ENCODE measurements at regions not wholly inside any gene's neighbourhood (a gene's known extent, or its start where the extent isn't known, plus 50 kb on each side); places are given as distances from the start of the nearest gene placed in this dataset.

DNA sequence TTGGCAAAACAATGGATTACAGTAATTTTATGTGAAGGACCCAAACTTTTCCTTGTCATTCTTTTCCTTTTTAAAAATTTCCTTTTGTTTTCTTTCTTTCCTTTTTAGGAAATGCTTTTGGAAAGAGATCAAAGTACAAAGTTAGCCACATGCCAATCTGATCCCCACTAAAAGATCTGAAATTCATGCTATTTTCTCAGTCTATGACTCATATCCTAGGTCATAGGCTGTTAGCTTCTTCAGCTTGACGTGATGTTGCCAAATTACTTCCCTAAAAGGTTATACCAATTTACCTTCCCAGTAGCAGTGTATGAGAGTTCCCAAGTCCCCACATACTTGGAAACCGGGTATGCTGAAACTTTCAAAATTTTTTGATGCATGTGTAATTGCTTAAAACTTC is 355.3 kb downstream of the INSIG2 start:
- in situ Hi-C loops (cut with MboI), result no loop called here
- 0% methylated on average over 2 of the region's 2 CpGs for WGBS (ENCODE audit: insufficient coverage, insufficient replicate concordance, low lambda C conversion rate, missing lambda C conversion rate)
- Histone ChIP-seq H2AFZ (ENCODE audit: control insufficient read depth, low read depth, low read length) (no peak overlapping the region), H3K4me2 (ENCODE audit: control insufficient read depth, insufficient read depth) (no peak overlapping the region), H3K79me2 (ENCODE audit: control insufficient read depth, insufficient read depth, low read length) (no peaks in the 10 kb centered on the region), H3K4me3 (no peak overlapping the region), H3K27me3 (replicated peaks in 1 of 2; ENCODE audit: control insufficient read depth in 2 of 2, insufficient read depth in 2 of 2, low read length in 1 of 2) (no peaks in the 10 kb centered on the region), H3K4me1 (ENCODE audit: control insufficient read depth, insufficient read depth, low read length) (no peaks in the 10 kb centered on the region), H4K20me1 (ENCODE audit: control insufficient read depth, insufficient read depth) (no peaks in the 10 kb centered on the region), H3K36me3 (ENCODE audit: control insufficient read depth in 2 of 2, insufficient read depth in 2 of 2, low read length in 1 of 2) (no peaks in the 10 kb centered on the region), H3K9ac (ENCODE audit: control insufficient read depth, insufficient read depth, low read length) (no peak overlapping the region), H3K27ac (ENCODE audit: control insufficient read depth, insufficient read depth) (no peak overlapping the region), H3K9me3 (replicated peaks; ENCODE audit: control insufficient read depth, insufficient read depth, low read length) (no peaks in the 10 kb centered on the region)
- ChIA-PET CTCF (no interaction called here), RAD21 (ENCODE audit: unreplicated experiment) (no interaction called here), POLR2A (no interaction called here), SMC1A (ENCODE audit: uncharacterized antibody, unreplicated experiment) (no interaction called here)
- no peak for DNase-seq (ENCODE audit: low read depth, low spot score)
- no TSS peak for BruUV-seq (replicated peaks)
- no peak for FAIRE-seq
- intact Hi-C loops (cut with micrococcal nuclease; ENCODE audit: unreplicated experiment), result no loop called here
- no peak for ATAC-seq
- no peak for TF ChIP-seq HCFC1 (IDR thresholded peaks at IDR 0.05; ENCODE audit: low read length)
- TF ChIP-seq TARDBP (IDR thresholded peaks at IDR 0.05; ENCODE audit: borderline replicate concordance), result no peak
- TF ChIP-seq NFYA (IDR thresholded peaks at IDR 0.05; ENCODE audit: borderline replicate concordance, low read depth, low read length), result no peak
- TF ChIP-seq SREBF2 (IDR thresholded peaks at IDR 0.05; ENCODE audit: low read length), result no peak
- TF ChIP-seq TCF12 (IDR thresholded peaks at IDR 0.05; ENCODE audit: low read depth, low read length), result no peak
- TF ChIP-seq, protein P1, sequence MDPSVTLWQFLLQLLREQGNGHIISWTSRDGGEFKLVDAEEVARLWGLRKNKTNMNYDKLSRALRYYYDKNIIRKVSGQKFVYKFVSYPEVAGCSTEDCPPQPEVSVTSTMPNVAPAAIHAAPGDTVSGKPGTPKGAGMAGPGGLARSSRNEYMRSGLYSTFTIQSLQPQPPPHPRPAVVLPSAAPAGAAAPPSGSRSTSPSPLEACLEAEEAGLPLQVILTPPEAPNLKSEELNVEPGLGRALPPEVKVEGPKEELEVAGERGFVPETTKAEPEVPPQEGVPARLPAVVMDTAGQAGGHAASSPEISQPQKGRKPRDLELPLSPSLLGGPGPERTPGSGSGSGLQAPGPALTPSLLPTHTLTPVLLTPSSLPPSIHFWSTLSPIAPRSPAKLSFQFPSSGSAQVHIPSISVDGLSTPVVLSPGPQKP (IDR thresholded peaks at IDR 0.05; ENCODE audit: low read depth, low read length), result no peak
- no peak for TF ChIP-seq MTA2 (IDR thresholded peaks at IDR 0.05; ENCODE audit: low read depth)
- no peak for TF ChIP-seq RELA (IDR thresholded peaks at IDR 0.05; ENCODE audit: borderline replicate concordance, partially characterized antibody)
- TF ChIP-seq, protein P2, sequence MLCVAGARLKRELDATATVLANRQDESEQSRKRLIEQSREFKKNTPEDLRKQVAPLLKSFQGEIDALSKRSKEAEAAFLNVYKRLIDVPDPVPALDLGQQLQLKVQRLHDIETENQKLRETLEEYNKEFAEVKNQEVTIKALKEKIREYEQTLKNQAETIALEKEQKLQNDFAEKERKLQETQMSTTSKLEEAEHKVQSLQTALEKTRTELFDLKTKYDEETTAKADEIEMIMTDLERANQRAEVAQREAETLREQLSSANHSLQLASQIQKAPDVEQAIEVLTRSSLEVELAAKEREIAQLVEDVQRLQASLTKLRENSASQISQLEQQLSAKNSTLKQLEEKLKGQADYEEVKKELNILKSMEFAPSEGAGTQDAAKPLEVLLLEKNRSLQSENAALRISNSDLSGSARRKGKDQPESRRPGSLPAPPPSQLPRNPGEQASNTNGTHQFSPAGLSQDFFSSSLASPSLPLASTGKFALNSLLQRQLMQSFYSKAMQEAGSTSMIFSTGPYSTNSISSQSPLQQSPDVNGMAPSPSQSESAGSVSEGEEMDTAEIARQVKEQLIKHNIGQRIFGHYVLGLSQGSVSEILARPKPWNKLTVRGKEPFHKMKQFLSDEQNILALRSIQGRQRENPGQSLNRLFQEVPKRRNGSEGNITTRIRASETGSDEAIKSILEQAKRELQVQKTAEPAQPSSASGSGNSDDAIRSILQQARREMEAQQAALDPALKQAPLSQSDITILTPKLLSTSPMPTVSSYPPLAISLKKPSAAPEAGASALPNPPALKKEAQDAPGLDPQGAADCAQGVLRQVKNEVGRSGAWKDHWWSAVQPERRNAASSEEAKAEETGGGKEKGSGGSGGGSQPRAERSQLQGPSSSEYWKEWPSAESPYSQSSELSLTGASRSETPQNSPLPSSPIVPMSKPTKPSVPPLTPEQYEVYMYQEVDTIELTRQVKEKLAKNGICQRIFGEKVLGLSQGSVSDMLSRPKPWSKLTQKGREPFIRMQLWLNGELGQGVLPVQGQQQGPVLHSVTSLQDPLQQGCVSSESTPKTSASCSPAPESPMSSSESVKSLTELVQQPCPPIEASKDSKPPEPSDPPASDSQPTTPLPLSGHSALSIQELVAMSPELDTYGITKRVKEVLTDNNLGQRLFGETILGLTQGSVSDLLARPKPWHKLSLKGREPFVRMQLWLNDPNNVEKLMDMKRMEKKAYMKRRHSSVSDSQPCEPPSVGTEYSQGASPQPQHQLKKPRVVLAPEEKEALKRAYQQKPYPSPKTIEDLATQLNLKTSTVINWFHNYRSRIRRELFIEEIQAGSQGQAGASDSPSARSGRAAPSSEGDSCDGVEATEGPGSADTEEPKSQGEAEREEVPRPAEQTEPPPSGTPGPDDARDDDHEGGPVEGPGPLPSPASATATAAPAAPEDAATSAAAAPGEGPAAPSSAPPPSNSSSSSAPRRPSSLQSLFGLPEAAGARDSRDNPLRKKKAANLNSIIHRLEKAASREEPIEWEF (IDR thresholded peaks at IDR 0.05; ENCODE audit: insufficient replicate concordance, low read depth, low read length), result no peak
- TF ChIP-seq EED (IDR thresholded peaks at IDR 0.05; ENCODE audit: low read depth), result no peak
- TF ChIP-seq, protein P3, sequence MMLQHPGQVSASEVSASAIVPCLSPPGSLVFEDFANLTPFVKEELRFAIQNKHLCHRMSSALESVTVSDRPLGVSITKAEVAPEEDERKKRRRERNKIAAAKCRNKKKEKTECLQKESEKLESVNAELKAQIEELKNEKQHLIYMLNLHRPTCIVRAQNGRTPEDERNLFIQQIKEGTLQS (IDR thresholded peaks at IDR 0.05; ENCODE audit: borderline replicate concordance, extremely low read depth, low read depth, low read length), result no peak
- TF ChIP-seq ZZZ3 (IDR thresholded peaks at IDR 0.05; ENCODE audit: control insufficient read depth, insufficient read length, low read depth), result no peak
- TF ChIP-seq FOXM1 (IDR thresholded peaks at IDR 0.05; ENCODE audit: low read depth, low read length), result no peak
- TF ChIP-seq, protein P4, sequence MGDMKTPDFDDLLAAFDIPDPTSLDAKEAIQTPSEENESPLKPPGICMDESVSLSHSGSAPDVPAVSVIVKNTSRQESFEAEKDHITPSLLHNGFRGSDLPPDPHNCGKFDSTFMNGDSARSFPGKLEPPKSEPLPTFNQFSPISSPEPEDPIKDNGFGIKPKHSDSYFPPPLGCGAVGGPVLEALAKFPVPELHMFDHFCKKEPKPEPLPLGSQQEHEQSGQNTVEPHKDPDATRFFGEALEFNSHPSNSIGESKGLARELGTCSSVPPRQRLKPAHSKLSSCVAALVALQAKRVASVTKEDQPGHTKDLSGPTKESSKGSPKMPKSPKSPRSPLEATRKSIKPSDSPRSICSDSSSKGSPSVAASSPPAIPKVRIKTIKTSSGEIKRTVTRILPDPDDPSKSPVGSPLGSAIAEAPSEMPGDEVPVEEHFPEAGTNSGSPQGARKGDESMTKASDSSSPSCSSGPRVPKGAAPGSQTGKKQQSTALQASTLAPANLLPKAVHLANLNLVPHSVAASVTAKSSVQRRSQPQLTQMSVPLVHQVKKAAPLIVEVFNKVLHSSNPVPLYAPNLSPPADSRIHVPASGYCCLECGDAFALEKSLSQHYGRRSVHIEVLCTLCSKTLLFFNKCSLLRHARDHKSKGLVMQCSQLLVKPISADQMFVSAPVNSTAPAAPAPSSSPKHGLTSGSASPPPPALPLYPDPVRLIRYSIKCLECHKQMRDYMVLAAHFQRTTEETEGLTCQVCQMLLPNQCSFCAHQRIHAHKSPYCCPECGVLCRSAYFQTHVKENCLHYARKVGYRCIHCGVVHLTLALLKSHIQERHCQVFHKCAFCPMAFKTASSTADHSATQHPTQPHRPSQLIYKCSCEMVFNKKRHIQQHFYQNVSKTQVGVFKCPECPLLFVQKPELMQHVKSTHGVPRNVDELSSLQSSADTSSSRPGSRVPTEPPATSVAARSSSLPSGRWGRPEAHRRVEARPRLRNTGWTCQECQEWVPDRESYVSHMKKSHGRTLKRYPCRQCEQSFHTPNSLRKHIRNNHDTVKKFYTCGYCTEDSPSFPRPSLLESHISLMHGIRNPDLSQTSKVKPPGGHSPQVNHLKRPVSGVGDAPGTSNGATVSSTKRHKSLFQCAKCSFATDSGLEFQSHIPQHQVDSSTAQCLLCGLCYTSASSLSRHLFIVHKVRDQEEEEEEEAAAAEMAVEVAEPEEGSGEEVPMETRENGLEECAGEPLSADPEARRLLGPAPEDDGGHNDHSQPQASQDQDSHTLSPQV (IDR thresholded peaks at IDR 0.05), result no peak
- no peak for TF ChIP-seq FOXK2 (IDR thresholded peaks at IDR 0.05)
- no peak for TF ChIP-seq TCF7 (IDR thresholded peaks at IDR 0.05; ENCODE audit: borderline replicate concordance)

All from GM12878 (cell line).